GM21723 (cell line): ENCODE measurements at regions not wholly inside any gene's neighbourhood (a gene's known extent, or its start where the extent isn't known, plus 50 kb on each side); places are given as distances from the start of the nearest gene placed in this dataset.
"Not testable (repeated sequence)": the region's sequence is repeated elsewhere in the genome, so short reads cannot be mapped to it uniquely, and the experiment has no call there.

Source experiments
- ATAC-seq: cut with Tn5 transposase; IDR thresholded peaks from one replicate; pipeline ENCODE4 v1.9.1; 2021; ENCODE audit warnings: mild to moderate bottlenecking, moderate library complexity; ENCODE audit not compliant: unreplicated experiment

GRCh38 chr13:53101883-53102282 is 73.3 kb downstream of the OLFM4 start:
- ATAC-seq, result no peak

GRCh38 chr13:53104136-53104535 is 75.5 kb downstream of the OLFM4 start:
- no peak for ATAC-seq

GRCh38 chr13:53105477-53105876 is 76.9 kb downstream of the OLFM4 start:
- no peak for ATAC-seq

GRCh38 chr13:53105890-53106289 is 77.3 kb downstream of the OLFM4 start:
- no peak for ATAC-seq

GRCh38 chr13:53110181-53110580 is 81.6 kb downstream of the OLFM4 start:
- ATAC-seq, result no peak

- ATAC-seq, result no peak
Observed at GRCh38 chr13:53110614-53111013, 82.0 kb downstream of the OLFM4 start.

GRCh38 chr13:53112522-53112921 is 83.9 kb downstream of the OLFM4 start:
- no peak for ATAC-seq

GRCh38 chr13:53117048-53117447 is 88.4 kb downstream of the OLFM4 start:
- not testable (repeated sequence) for ATAC-seq

GRCh38 chr13:53121131-53121773 is 92.6 kb downstream of the OLFM4 start:
- ATAC-seq, result no peak

GRCh38 chr13:53121919-53122318 is 93.3 kb downstream of the OLFM4 start:
- no peak for ATAC-seq

- no peak for ATAC-seq
Observed at GRCh38 chr13:53123536-53123935, 94.9 kb downstream of the OLFM4 start.

GRCh38 chr13:53124623-53125022 is 96.0 kb downstream of the OLFM4 start:
- no peak for ATAC-seq

- no peak for ATAC-seq
Observed at GRCh38 chr13:53126841-53127245, 98.2 kb downstream of the OLFM4 start.

- no peak for ATAC-seq
Observed at GRCh38 chr13:53127373-53127772, 98.8 kb downstream of the OLFM4 start.

- no peak for ATAC-seq
Observed at GRCh38 chr13:53129864-53130393, 101.3 kb downstream of the OLFM4 start.

- ATAC-seq, result no peak
Observed at GRCh38 chr13:53131361-53131760, 102.7 kb downstream of the OLFM4 start.

GRCh38 chr13:53135301-53135700 is 106.7 kb downstream of the OLFM4 start:
- no peak for ATAC-seq

- no peak for ATAC-seq
Observed at GRCh38 chr13:53136554-53137215, 108.1 kb downstream of the OLFM4 start.

GRCh38 chr13:53137779-53138178 is 109.2 kb downstream of the OLFM4 start:
- no peak for ATAC-seq

GRCh38 chr13:53138376-53139036 is 109.9 kb downstream of the OLFM4 start:
- no peak for ATAC-seq

- ATAC-seq, result no peak
Observed at GRCh38 chr13:53141336-53141735, 112.7 kb downstream of the OLFM4 start.

GRCh38 chr13:53142306-53142705 is 113.7 kb downstream of the OLFM4 start:
- no peak for ATAC-seq
